Fibroblast of skin of left biceps (primary cell): ENCODE measurements at regions not wholly inside any gene's neighbourhood (a gene's known extent, or its start where the extent isn't known, plus 50 kb on each side); places are given as distances from the start of the nearest gene placed in this dataset.

ENCODE experiments used
- DNase-seq, 2 experiments: peaks; one replicate each; pipeline ENCODE4 v3.0.0-alpha.2; 2013; ENCODE audit warnings: low read depth in 2 of 2

DNA sequence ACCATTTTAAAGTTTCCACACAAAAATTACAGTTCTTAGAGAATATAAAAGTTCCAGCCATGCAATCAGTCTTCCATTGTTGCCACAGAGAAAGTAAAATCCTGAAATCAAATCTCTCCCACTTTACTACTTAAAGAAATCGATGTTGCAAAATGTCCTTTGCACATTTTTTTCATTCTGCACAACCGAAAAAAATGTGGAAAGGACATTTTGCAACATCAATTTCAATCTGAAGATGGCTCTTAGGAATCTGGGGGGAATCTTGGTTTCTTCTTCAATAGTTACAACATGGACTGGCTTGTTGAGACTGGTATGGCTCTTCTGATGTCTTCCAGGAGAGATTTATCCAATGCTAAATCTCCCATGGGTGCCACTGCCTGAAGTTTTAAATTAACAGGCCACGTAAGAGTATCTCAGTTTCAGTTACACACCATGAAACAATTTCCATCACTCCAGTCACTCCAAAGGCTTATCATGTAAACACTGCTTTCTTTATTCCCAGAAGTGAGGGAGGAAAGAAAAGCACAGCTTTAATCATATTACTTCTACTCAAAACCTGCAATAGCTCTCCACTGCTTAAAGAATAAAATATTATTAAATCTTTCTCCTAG is 55.8 kb upstream of the CTNNB1 start:
- no peak for DNase-seq

DNA sequence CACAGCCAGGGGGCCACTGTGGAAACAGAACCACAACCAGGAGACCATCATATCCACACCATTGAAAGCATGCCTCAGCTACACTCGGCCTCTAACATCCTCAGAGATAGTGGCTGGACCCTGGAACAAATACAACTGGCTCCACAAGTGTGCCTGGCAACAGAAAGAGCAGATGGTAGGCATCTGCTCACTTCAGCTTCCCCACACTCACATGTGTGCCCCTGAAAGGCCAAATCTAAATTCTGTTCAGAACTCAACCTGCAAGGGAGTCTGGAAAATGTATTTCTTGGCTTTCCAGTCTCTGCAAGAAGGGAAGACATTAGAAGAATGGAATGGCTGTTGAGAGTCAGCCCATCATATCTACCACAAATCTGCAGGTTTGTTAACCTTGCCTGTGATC is 54.7 kb upstream of the CTNNB1 start:
- DNase-seq = no peak

DNA sequence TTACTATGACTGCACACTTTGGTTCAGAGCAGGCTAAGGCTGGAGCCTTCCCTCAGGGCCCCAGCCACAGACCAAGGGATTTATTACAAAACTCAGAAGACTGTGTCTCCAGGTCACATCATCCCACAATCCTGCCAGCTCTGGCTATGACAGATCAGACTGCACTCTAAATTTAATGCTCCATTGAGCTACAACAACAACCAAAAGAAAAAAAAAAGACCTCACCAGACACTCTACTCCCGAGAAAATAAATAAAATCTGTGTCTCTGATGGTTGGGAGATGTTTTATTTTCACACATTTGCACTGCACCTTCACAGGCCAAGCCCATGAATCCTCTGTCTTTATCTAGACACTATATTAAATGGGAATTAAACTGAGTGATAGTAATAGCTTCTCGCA is 50.8 kb upstream of the CTNNB1 start:
- DNase-seq = no peak

DNA sequence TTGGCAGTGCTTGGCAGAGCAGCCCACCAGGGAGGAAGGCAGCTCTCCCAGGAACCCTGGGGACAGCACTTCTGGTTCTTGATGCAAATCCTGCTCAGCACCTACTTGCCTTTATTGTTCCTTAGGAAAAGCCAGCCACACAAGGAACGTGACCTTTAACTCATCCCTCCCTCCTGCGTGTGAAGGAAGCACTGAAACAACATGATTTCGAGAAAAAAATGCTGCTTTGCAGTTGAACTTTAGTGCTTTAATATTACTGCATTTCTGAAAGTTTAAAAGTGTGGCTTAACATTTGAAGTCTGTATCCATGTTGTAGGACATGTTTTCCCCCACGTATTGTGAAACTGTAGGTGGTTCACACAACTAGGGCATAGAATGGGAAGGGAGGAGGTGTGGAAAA is 50.4 kb upstream of the CTNNB1 start:
- DNase-seq = no peak
